Uterus (tissue), 3 donors: ENCODE measurements at regions not wholly inside any gene's neighbourhood (a gene's known extent, or its start where the extent isn't known, plus 50 kb on each side); places are given as distances from the start of the nearest gene placed in this dataset.

ENCODE experiments used
- DNase-seq, 2 donors: peaks; one replicate each; pipeline ENCODE4 v3.0.0-alpha.2; 2019 to 2020
- H3K27ac ChIP-seq, 2 donors: fragments of 200-600 bp; sonication (generic); 1 replicate in 1 of 2; 2 replicates in 1 of 2; pipeline ENCODE4 v1.5.1; 2016 to 2018
- H3K27me3 ChIP-seq, 2 donors: fragments of 200-600 bp; sonication (generic); one replicate each; pipeline ENCODE4 v1.5.1; 2018 to 2019; ENCODE audit warnings: control low read depth in 1 of 2
- H3K36me3 ChIP-seq, 2 donors: fragments of 200-600 bp; sonication (generic); one replicate each; pipeline ENCODE4 v1.5.1; 2019; ENCODE audit warnings: control low read depth in 1 of 2
- H3K4me1 ChIP-seq, 2 donors: fragments of 200-600 bp; sonication (generic); one replicate each; pipeline ENCODE4 v1.5.1; 2018 to 2019; ENCODE audit warnings: control low read depth in 1 of 2
- H3K4me3 ChIP-seq, 2 donors: fragments of 200-600 bp; sonication (generic); 1 replicate in 1 of 2; 2 replicates in 1 of 2; pipeline ENCODE4 v1.5.1; 2018 to 2019; ENCODE audit warnings: mild to moderate bottlenecking in 1 of 2
- H3K9me3 ChIP-seq, 2 donors: fragments of 200-600 bp; sonication (generic); one replicate each; pipeline ENCODE4 v1.5.1; 2019; ENCODE audit warnings: control low read depth in 1 of 2
- POLR2A ChIP-seq, 2 donors: fragments of 450-650 bp; IDR thresholded peaks; one replicate each; pipeline ENCODE4 v1.6.1; 2016; ENCODE audit warnings: antibody characterized with exemption in 2 of 2, mild to moderate bottlenecking in 1 of 2, moderate library complexity in 1 of 2
- intact Hi-C: fragments of 100-400 bp; cut with DNase I; formaldehyde crosslinking; loops from one replicate; pipeline ENCODE4 v1.15.1; 2023; ENCODE audit warnings: low total_unique reads
- TF ChIP-seq, protein P1 (sequence below), 4 experiments: fragments of 200-600 bp in 2 of 4; fragments of 450-650 bp in 2 of 4; sonication (generic) in 2 of 4; IDR thresholded peaks; one replicate each; pipeline ENCODE4 v1.5.1; 2016 to 2019; ENCODE audit warnings: antibody characterized with exemption in 4 of 4, mild to moderate bottlenecking in 2 of 4, moderate library complexity in 1 of 4
- donor health status: DM: yes; HTN: yes; CAD: no.

GRCh38 chrX:15943391-15943790 is 88.8 kb upstream of the AP1S2 start:
- Histone ChIP-seq H3K27ac (no peak overlapping the region), H3K36me3 (no peaks in the 10 kb centered on the region), H3K27me3 (no peaks in the 10 kb centered on the region), H3K9me3 (no peaks in the 10 kb centered on the region), H3K4me1 (no peaks in the 10 kb centered on the region), H3K4me3 (no peak overlapping the region)
- intact Hi-C loops = no loop called here
- no peak for TF ChIP-seq POLR2A (IDR thresholded peaks at IDR 0.05)
- TF ChIP-seq, protein P1, sequence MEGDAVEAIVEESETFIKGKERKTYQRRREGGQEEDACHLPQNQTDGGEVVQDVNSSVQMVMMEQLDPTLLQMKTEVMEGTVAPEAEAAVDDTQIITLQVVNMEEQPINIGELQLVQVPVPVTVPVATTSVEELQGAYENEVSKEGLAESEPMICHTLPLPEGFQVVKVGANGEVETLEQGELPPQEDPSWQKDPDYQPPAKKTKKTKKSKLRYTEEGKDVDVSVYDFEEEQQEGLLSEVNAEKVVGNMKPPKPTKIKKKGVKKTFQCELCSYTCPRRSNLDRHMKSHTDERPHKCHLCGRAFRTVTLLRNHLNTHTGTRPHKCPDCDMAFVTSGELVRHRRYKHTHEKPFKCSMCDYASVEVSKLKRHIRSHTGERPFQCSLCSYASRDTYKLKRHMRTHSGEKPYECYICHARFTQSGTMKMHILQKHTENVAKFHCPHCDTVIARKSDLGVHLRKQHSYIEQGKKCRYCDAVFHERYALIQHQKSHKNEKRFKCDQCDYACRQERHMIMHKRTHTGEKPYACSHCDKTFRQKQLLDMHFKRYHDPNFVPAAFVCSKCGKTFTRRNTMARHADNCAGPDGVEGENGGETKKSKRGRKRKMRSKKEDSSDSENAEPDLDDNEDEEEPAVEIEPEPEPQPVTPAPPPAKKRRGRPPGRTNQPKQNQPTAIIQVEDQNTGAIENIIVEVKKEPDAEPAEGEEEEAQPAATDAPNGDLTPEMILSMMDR (IDR thresholded peaks at IDR 0.05) = no peak
- no peak for DNase-seq

DNA sequence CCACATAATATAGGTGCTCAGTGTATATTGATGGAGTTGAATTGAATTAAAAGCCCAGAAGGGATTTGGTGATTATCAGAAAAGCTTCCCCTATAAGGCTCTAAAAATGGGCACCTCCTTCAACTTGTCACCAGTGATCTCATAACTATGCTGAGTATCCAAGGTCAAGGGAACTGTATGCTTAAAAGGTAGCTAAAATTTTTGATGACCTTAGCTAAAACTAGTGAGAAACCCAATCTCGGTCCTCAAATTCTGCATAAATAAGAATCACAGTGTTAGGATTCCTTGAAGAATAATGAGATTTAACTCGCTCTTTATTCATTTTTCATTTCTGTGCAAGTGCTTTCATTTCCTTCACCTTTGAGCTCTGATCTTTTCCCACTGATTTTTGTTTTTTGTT is 87.7 kb upstream of the AP1S2 start:
- Histone ChIP-seq H3K36me3 (no peaks in the 10 kb centered on the region), H3K4me3 (no peak overlapping the region), H3K27me3 (no peaks in the 10 kb centered on the region), H3K4me1 (no peaks in the 10 kb centered on the region), H3K27ac (no peak overlapping the region), H3K9me3 (no peaks in the 10 kb centered on the region)
- DNase-seq = no peak
- TF ChIP-seq POLR2A (IDR thresholded peaks at IDR 0.05) = no peak
- TF ChIP-seq, protein P1 (IDR thresholded peaks at IDR 0.05) = no peak
- intact Hi-C loops = no loop called here

- Histone ChIP-seq H3K4me1 (no peaks in the 10 kb centered on the region), H3K9me3 (no peaks in the 10 kb centered on the region), H3K36me3 (no peaks in the 10 kb centered on the region), H3K27me3 (no peaks in the 10 kb centered on the region), H3K4me3 (no peak overlapping the region), H3K27ac (no peak overlapping the region)
- no peak for DNase-seq
- intact Hi-C loops = no loop called here
- no peak for TF ChIP-seq POLR2A (IDR thresholded peaks at IDR 0.05)
- TF ChIP-seq, protein P1 (IDR thresholded peaks at IDR 0.05) = no peak
Observed at GRCh38 chrX:15939737-15940136, 85.1 kb upstream of the AP1S2 start.

DNA sequence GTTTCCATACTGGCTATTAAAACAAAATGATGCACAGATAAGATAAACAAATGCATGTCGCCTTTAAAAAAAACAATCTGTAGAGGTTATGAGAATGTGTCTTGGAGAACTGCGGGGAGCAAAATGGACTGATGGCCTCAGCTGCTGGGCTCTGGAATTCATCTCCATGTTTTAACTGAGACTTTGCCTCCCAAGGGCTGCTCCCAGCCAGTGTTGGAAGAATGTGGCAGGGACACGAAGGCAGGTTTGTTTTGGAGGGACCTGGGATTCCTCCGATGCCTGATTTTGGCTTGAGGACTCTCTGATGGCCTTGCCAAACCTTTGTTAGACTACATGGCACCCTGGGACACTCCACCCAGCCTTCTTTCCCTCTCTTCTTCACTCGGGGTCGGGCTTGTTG is 83.5 kb upstream of the AP1S2 start:
- DNase-seq = no peak
- no peaks in the 10 kb centered on the region for H3K4me1 ChIP-seq
- no peaks in the 10 kb centered on the region for H3K36me3 ChIP-seq
- TF ChIP-seq, protein P1 (IDR thresholded peaks at IDR 0.05) = no peak
- TF ChIP-seq POLR2A (IDR thresholded peaks at IDR 0.05) = no peak
- intact Hi-C loops = no loop called here
- H3K27me3 ChIP-seq = no peaks in the 10 kb centered on the region
- H3K27ac ChIP-seq = no peak overlapping the region
- H3K9me3 ChIP-seq = no peaks in the 10 kb centered on the region
- no peak overlapping the region for H3K4me3 ChIP-seq

GRCh38 chrX:15931362-15931761 is 76.7 kb upstream of the AP1S2 start:
- Histone ChIP-seq H3K27ac (no peak overlapping the region), H3K4me3 (no peak overlapping the region), H3K36me3 (no peaks in the 10 kb centered on the region), H3K27me3 (no peaks in the 10 kb centered on the region), H3K4me1 (no peaks in the 10 kb centered on the region), H3K9me3 (no peaks in the 10 kb centered on the region)
- intact Hi-C loops = no loop called here
- DNase-seq = no peak
- TF ChIP-seq, protein P1 (IDR thresholded peaks at IDR 0.05) = no peak
- TF ChIP-seq POLR2A (IDR thresholded peaks at IDR 0.05) = no peak
